HG03520 (cell line): ENCODE measurements at regions not wholly inside any gene's neighbourhood (a gene's known extent, or its start where the extent isn't known, plus 50 kb on each side); places are given as distances from the start of the nearest gene placed in this dataset.

Experiments used
- ATAC-seq: cut with Tn5 transposase; IDR thresholded peaks from one replicate; pipeline ENCODE4 v1.9.1; 2021; ENCODE audit warnings: mild to moderate bottlenecking, moderate library complexity; ENCODE audit not compliant: unreplicated experiment

GRCh38 chr10:110432084-110432483 lies 65.6 kb upstream of the DUSP5 start:
- no peak for ATAC-seq

- no peak for ATAC-seq
Measured at GRCh38 chr10:110432814-110433565, 64.7 kb upstream of the DUSP5 start.

GRCh38 chr10:110433740-110434139 lies 64.0 kb upstream of the DUSP5 start:
- ATAC-seq, result no peak

GRCh38 chr10:110434489-110435096 lies 63.1 kb upstream of the DUSP5 start:
- ATAC-seq, result no peak

GRCh38 chr10:110436554-110437350 lies 61.0 kb upstream of the DUSP5 start:
- no peak for ATAC-seq

GRCh38 chr10:110437351-110437605 lies 60.4 kb upstream of the DUSP5 start:
- no peak for ATAC-seq

GRCh38 chr10:110437761-110438341 lies 59.9 kb upstream of the DUSP5 start:
- ATAC-seq, result no peak

- ATAC-seq, result no peak
Measured at GRCh38 chr10:110442746-110443145, 55.0 kb upstream of the DUSP5 start.

- ATAC-seq, result no peak
Measured at GRCh38 chr10:110443239-110444003, 54.3 kb upstream of the DUSP5 start.

GRCh38 chr10:110444004-110444337 lies 53.7 kb upstream of the DUSP5 start:
- ATAC-seq, result no peak

- ATAC-seq, result no peak
Measured at GRCh38 chr10:110445871-110446270, 51.8 kb upstream of the DUSP5 start.

- no peak for ATAC-seq
Measured at GRCh38 chr10:110446277-110446676, 51.4 kb upstream of the DUSP5 start.

GRCh38 chr10:110446954-110447608 lies 50.6 kb upstream of the DUSP5 start:
- ATAC-seq, result no peak

GRCh38 chr10:110447886-110448285 lies 49.8 kb upstream of the DUSP5 start:
- ATAC-seq, result no peak
